Activated naive CD8-positive, alpha-beta T cell treated with anti-CD3 and anti-CD28 coated beads, Interleukin-2, amount 50 U/mL, for 24 hours (primary cell): ENCODE measurements at regions not wholly inside any gene's neighbourhood (a gene's known extent, or its start where the extent isn't known, plus 50 kb on each side); places are given as distances from the start of the nearest gene placed in this dataset.

Source experiments
- ATAC-seq: fragments of 150-1000 bp; cut with Tn5 transposase; one replicate; pipeline ENCODE4 v1.10.0; 2021
- DNase-seq: peaks from one replicate; pipeline ENCODE4 v3.0.0; 2021
- H3K27ac Mint-ChIP-seq: one replicate; pipeline ENCODE4 v1.8.0; 2021; ENCODE audit warnings: mild to moderate bottlenecking, mixed read lengths
- H3K27me3 Mint-ChIP-seq: one replicate; pipeline ENCODE4 v1.8.0; 2021; ENCODE audit warnings: mixed read lengths
- H3K36me3 Mint-ChIP-seq: one replicate; pipeline ENCODE4 v1.8.0; 2021; ENCODE audit warnings: low read depth, mixed read lengths
- H3K4me1 Mint-ChIP-seq: one replicate; pipeline ENCODE4 v1.8.0; 2021; ENCODE audit warnings: mixed read lengths
- H3K4me3 Mint-ChIP-seq: one replicate; pipeline ENCODE4 v1.8.0; 2021; ENCODE audit warnings: mild to moderate bottlenecking, moderate library complexity, mixed read lengths
- H3K9me3 Mint-ChIP-seq: one replicate; pipeline ENCODE4 v1.8.0; 2021; ENCODE audit warnings: mixed read lengths

DNA sequence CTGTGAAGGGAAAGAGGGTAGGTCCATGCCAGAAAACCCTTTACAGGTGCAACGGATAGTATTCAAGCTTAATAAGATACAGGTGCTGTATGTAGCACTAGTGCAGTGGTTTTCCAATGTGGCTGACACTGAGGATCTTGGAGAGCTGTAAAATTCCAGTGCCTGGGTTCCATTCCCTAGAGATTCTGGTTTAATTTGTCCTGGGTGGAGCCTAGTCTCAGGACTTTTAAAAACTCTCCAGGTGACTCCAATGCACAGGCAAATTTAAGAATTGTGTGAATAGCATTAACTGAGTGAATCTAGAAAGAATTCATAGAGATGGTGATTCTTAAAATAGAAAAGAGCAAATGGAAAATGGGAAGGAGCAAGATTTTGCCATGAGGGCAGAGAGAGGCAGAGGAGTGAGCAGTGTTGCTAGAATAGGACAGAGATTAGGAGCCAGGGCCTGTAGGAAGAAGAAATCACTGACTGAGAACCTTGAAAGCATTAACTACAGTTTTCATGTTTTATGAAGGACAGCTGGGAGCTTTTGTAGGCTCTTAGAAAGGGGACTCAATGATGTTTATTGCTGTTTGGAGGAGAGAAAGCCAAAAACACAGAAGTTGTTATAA, 261.8 kb downstream of the DLEU7 start:
- Mint-ChIP-seq H3K4me3 (no peak overlapping the region), H3K36me3 (no peaks in the 10 kb centered on the region), H3K27ac (no peak overlapping the region), H3K9me3 (no peaks in the 10 kb centered on the region), H3K27me3 (no peaks in the 10 kb centered on the region), H3K4me1 (peaks cover 11% of the 10 kb centered on the region)
- no peak for DNase-seq
- ATAC-seq: no peak

DNA sequence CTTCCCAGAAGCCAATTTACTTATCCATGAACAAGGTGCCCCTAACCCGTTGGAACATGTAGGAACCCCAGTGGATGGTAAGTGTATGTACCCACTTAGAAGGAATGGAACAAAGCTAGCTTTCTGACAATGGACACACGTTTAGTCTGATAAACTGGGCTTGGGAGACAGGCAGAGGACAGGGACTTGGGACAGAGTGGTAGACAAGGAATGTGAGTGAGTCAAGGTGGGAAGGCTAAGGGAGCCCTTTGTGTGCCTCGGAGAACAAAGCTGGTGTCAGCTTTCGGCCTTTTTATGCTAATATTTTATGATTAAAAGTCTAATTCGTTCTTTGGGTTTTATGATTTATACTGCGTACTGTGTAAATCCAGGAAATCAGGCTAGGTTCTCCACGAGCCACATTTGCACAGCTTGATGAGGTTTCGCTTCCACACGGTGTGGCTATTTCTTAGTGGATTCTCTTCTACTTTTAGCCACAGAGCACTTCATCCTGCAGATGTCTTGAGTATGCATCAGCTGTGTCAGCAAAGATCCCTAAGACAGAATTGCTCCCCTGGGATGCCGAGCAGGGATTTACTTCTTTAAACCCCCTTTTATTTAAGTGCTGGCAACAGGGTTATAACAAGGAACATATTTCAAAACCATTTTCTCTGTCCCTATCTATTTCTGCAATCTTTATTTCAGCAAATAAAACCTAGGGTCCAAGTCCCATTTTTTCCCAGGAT, 258.5 kb downstream of the DLEU7 start:
- ATAC-seq: no peak
- H3K27ac Mint-ChIP-seq: no peak overlapping the region
- H3K9me3 Mint-ChIP-seq: no peaks in the 10 kb centered on the region
- no peaks in the 10 kb centered on the region for H3K27me3 Mint-ChIP-seq
- H3K4me1 Mint-ChIP-seq: peaks cover 19% of the 10 kb centered on the region
- H3K4me3 Mint-ChIP-seq: no peak overlapping the region
- no peak for DNase-seq
- no peaks in the 10 kb centered on the region for H3K36me3 Mint-ChIP-seq

DNA sequence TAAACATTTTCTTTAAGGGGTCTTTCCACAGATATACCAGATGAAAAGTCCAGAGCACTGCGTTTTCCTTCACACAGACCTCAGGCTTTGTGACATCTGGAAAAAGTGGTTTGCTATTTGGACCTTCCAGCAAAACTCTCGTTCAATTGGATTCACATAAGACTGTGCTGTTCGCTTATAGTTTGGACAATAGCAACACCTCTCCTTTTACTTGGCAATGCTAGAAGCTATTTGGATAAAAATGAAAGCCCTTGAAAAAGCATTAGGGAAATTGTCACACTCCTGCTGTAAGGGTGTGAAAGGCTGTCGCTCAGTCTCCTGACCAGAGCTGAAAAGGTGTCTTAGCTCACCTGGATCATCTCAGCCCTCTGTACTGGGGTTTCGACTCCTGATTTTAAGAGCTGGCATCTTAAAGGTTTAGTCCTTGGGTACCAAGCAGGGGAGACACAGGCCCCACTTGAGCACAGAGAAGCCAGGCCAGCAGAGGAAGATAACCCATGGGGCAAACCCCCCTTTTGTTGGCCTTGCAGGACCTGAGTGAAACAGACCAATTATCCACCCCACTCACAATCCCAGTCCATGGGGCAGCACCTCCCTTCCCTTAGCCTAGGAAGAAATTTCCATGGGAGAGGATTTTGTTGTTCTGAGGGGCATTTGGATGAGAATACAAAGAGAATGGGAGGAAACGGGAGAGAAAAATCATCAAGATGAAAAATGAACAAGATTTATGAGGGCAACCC, 257.6 kb downstream of the DLEU7 start:
- Mint-ChIP-seq H3K4me3 (no peak overlapping the region), H3K4me1 (peaks cover 16% of the 10 kb centered on the region), H3K27me3 (no peaks in the 10 kb centered on the region), H3K9me3 (no peaks in the 10 kb centered on the region), H3K36me3 (no peaks in the 10 kb centered on the region), H3K27ac (no peak overlapping the region)
- DNase-seq (no peak), ATAC-seq (no peak)

DNA sequence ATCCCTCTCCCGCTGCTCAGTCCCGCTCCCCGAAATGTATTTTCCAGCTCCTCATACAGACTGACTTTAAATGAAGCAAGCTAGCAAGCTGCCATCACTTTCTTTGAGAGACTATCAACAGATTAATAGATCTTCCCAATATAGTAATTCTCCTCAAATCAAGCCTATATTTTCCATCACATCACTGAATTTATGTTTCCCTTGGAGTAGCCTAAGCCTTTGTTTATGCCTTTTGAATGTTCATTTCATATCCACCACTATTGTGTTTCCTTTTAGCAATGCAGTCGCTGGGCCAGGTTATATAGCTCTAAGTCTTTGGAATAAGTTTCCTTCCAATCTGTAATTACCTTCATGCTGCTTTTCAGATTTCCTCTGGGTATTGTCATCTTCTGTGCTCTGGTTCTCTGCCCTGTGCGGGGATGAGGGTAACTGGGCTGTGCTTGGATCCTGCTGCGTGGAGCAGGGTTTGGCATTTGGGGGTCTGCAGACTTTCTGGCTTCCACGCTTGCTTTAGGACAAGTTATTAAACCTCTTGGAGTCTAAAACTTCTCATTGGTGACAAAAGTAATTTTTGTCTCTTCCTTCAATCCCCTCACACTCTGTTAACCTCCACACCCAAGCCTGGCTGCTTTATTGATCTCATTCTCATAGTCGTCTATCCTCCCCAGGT, 256.9 kb downstream of the DLEU7 start:
- Mint-ChIP-seq H3K27ac (no peak overlapping the region), H3K9me3 (no peaks in the 10 kb centered on the region)

DNA sequence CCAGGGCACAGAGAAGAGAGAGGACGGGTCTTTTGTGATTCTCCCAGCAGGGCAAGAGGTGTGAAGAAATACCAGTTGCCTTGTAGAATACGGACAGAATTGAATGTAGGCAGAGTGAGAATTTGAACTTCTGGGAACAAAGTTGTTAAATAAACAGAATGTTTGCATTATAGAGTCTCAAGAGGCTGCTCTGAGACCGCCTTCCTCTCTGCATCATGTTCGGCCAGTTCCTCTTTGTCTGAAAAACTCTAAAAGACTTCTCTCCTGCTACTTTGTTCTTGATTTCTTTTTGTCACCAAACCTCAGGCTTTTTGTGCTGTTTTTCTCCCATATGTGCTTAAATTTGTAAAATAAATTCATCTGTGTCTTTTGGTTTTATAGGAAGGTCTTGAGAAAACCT, 256.4 kb downstream of the DLEU7 start:
- Mint-ChIP-seq H3K9me3 (no peaks in the 10 kb centered on the region), H3K36me3 (no peaks in the 10 kb centered on the region)

More for the DNA sequence above, 256.9 kb downstream of the DLEU7 start:
- Mint-ChIP-seq H3K36me3 (no peaks in the 10 kb centered on the region), H3K4me1 (peaks cover 12% of the 10 kb centered on the region), H3K4me3 (no peak overlapping the region), H3K27me3 (no peaks in the 10 kb centered on the region)
- ATAC-seq: no peak
- no peak for DNase-seq

DNA sequence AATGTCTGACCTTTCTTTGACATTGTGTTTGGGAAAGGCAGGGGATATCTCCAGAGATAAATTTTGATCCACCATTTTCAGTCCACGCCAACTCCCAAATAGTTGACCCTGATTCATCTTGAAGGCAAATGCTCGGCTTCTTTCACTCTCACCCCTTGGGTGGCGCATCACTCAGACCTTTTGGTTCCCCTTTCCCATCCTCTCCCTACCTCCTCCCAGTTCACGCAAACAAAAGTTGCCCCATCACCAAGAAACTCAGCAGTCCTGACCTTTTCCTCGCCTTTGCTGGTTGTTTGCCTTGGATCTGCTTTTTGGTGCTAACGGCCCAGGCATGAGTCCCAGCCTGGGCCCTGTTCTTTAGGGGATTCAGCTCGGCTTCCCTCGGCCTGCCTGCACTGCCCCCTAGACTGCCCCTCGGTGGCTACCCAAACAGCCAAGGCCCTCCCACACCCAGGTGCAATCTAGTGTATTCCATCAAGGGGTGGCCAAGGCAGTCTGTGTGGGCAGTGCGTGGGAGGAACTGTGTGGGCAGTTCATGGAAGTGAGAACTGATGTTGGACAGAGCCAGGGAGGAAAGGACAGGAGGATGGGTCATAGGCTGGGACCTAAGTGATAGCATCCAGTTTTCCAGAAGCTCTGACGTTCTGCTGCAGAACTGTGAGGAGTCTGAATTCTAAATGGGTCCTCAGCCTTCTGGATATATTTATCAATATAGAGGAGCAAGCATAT, 255.7 kb downstream of the DLEU7 start:
- ATAC-seq (no peak), DNase-seq (no peak)
- peaks cover 12% of the 10 kb centered on the region for H3K4me1 Mint-ChIP-seq
- H3K27me3 Mint-ChIP-seq: no peaks in the 10 kb centered on the region
- no peak overlapping the region for H3K27ac Mint-ChIP-seq
- no peaks in the 10 kb centered on the region for H3K36me3 Mint-ChIP-seq
- H3K9me3 Mint-ChIP-seq: no peaks in the 10 kb centered on the region
- no peak overlapping the region for H3K4me3 Mint-ChIP-seq

More for the DNA sequence above, 256.4 kb downstream of the DLEU7 start:
- H3K27ac Mint-ChIP-seq: no peak overlapping the region
- ATAC-seq (no peak), DNase-seq (no peak)
- no peaks in the 10 kb centered on the region for H3K27me3 Mint-ChIP-seq
- peaks cover 12% of the 10 kb centered on the region for H3K4me1 Mint-ChIP-seq
- no peak overlapping the region for H3K4me3 Mint-ChIP-seq

DNA sequence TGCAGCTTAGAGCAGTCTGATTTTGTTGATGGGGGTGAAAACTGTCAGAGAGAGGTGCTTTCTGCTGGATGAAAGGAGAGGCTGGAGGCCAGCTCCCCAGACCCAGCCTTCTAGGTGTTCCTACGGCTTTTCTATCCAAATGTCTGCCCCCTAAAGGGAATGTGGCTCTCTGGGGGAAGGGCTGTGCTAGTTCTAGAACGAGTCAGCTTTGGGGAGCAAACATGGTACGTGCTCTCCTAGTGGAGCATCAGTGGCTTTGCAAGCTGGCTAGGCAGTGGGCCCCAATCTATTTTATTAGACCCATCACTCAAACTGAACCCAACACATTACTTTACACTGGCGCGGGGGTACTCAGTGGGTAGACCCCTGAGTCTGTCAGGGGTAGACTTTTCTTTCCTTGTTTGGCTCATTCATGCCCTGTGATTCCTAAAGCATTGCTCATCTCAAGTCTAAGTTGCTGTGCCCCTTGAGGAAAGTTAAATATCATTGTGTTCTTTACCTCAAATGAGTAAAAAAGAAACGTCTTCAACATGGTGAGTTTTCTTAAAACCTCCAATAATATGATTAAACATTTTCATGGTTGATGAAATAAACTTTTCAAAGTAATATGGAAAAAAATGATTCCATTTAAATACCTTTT, 254.9 kb downstream of the DLEU7 start:
- H3K27me3 Mint-ChIP-seq: no peaks in the 10 kb centered on the region
- H3K4me3 Mint-ChIP-seq: no peak overlapping the region
- H3K4me1 Mint-ChIP-seq: peaks cover 20% of the 10 kb centered on the region
- peak; percentile 20 for ATAC-seq
- no peaks in the 10 kb centered on the region for H3K36me3 Mint-ChIP-seq
- no peaks in the 10 kb centered on the region for H3K9me3 Mint-ChIP-seq
- H3K27ac Mint-ChIP-seq: no peak overlapping the region
- no peak for DNase-seq

DNA sequence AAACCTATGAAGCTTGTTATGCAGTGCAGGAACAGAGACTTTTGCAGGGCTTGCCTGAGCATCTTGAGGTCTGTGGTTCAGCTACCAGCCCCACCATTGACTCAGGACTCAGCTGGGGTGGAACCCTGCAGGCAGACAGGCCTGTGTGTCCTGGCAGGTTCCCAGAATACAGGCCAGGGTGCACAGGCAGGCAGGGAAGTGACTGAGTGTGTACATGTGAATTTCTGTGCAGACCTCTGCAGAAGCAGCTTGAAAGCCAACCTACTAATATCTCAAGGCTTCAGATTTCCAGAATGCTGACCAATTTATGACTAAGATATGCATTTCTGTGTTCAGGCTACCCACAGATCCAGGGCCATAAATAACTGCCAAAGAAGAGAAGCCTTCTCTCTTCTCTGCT, 254.4 kb downstream of the DLEU7 start:
- no peak overlapping the region for H3K4me3 Mint-ChIP-seq
- H3K27ac Mint-ChIP-seq: no peak overlapping the region
- H3K27me3 Mint-ChIP-seq: no peaks in the 10 kb centered on the region
- ATAC-seq (peak; percentile 41), DNase-seq (no peak)
- H3K9me3 Mint-ChIP-seq: no peaks in the 10 kb centered on the region
- H3K36me3 Mint-ChIP-seq: no peaks in the 10 kb centered on the region
- peaks cover 25% of the 10 kb centered on the region for H3K4me1 Mint-ChIP-seq

DNA sequence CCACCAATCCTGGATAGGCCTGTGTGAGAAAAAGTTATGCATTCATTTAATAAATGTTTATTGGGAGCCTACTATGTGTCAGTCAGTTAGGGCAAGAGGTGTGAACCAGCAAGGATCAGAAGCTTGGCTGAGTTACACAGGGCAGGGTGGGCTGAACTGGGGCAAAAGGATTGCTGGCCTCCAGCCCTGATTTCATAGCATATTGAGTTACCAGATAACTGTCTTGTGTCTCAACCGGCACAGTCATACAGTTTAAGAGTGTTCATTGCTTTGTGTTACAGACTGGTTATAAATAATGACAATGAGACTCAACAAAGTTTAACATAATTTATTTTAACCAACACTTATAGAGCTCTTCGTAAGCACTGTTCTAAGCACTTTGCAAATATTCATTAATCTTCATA, 253.8 kb downstream of the DLEU7 start:
- no peaks in the 10 kb centered on the region for H3K27me3 Mint-ChIP-seq
- H3K9me3 Mint-ChIP-seq: no peaks in the 10 kb centered on the region
- ATAC-seq (no peak), DNase-seq (no peak)
- H3K27ac Mint-ChIP-seq: no peak overlapping the region
- H3K4me1 Mint-ChIP-seq: peaks cover 28% of the 10 kb centered on the region
- H3K36me3 Mint-ChIP-seq: no peaks in the 10 kb centered on the region
- no peak overlapping the region for H3K4me3 Mint-ChIP-seq

DNA sequence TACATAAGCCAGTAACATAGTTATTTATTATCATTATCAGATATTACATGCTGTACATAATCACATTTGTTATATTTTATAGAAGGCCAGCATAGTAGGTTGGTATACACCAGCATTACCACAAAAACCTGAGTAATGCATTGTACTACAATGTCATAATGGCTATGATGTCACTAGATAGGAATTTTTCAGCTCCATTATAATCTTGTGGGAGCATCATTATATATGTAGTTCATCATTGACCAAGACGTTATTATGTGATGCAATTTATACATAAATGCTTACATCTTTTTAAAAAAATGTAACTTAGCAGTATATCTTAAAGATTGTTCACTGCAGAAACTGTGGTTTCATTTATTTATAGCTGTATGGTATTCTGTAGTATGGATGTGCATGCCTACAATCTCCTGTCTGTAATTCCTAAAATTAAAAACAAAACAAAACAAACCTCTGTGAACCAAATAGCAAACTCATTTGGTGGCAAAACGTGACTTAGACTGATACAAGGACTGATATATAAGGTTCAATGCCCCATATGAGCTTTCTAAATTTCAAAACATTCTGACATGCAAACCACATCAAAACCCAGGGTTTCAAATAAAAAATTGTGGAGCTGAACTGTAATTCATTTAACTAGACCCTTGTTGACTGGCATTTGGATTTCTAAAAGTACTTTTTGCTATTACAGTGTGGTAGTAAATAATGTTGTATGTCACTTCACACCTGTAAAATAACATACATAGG, 250.9 kb downstream of the DLEU7 start:
- Mint-ChIP-seq H3K4me1 (peaks cover 48% of the 10 kb centered on the region), H3K27me3 (no peaks in the 10 kb centered on the region), H3K4me3 (no peak overlapping the region), H3K9me3 (no peaks in the 10 kb centered on the region), H3K27ac (no peak overlapping the region), H3K36me3 (no peaks in the 10 kb centered on the region)
- DNase-seq: no peak
- no peak for ATAC-seq

DNA sequence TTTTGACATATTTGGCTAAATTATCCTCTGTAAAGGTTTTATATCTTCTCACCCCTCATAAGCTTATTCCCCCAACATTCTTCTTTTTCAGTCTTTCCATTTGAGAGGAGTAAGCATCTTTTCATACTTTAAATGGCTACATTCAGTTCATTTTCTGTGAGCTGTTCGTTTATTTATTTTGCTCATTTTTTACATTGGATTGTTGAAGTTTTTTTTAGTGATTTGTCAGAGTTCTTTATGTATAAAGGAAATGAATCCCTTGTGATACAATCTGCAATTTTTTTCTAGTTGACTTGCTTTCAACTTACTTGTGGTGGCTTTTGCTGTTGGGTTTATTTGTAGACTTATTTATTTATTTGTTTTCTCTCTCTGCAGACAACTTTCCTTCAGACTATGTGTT, 250.3 kb downstream of the DLEU7 start:
- no peak for ATAC-seq
- Mint-ChIP-seq H3K4me1 (peaks cover 50% of the 10 kb centered on the region), H3K9me3 (no peaks in the 10 kb centered on the region), H3K27me3 (peaks cover 4% of the 10 kb centered on the region), H3K27ac (no peak overlapping the region), H3K36me3 (no peaks in the 10 kb centered on the region), H3K4me3 (no peak overlapping the region)
- no peak for DNase-seq

DNA sequence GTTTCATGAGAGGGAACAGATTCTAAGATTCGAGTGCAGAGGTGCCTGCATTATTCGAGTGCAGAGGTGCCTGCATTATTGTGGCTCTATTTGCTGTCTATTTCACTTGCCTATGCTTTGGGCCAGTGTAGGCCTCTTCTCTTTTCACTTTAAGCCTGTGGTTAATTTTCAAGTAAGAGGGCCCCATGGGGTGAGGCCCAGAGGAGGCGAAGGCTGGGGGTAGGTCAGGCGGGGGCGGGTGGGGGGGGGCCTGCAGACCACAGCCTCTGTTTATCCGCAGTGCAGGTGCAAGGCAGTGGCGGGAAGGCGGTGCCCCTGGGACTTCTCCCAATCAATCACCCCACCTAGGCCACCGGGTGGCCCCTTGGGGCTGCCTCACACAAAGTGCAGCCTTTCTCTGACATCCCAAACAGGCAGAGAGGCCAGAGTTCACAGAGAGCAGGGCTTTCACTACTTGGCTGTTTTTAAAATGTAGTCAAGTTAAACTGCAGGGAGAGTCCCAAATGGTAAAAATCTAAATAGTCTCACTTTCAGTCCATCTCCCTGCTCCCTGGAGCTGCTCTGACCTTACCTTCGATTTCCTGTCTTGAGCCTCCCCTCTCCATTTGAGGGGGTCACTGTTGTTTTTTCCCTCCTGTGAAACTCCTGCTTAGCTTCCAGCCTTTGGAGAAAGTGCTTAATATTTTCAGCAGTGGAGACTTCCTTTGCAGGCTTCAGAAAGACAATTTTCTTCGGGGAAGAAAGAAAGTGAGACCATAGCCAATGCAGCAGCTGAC, 249.0 kb downstream of the DLEU7 start:
- peak; percentile 91 for ATAC-seq
- Mint-ChIP-seq H3K4me1 (peaks cover 45% of the 10 kb centered on the region), H3K27ac (peak overlapping the region; percentile 83), H3K9me3 (no peaks in the 10 kb centered on the region), H3K4me3 (peak overlapping the region; percentile 71), H3K36me3 (no peaks in the 10 kb centered on the region), H3K27me3 (peaks cover 5% of the 10 kb centered on the region)
- peak; percentile 61 for DNase-seq

DNA sequence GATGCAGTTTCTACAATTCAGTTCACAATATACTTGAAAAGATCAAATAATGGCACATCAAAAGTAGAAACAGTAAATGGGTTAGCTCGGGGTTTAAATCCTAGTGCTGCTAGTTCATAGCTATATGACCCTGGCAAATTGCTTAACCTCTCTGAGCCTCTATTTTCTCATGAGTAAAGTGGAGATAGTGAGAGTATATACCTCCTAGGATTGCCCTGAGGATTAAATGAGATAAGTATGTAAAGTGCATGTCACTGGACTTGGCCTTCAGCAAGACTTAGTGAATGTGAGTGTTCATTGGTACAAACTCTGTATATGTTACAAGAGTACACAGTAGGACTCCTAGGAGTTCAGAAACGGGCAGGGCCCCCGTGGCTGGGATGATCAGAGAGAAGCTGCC, 248.3 kb downstream of the DLEU7 start:
- Mint-ChIP-seq H3K9me3 (no peaks in the 10 kb centered on the region), H3K27me3 (peaks cover 5% of the 10 kb centered on the region), H3K4me3 (no peak overlapping the region), H3K36me3 (no peaks in the 10 kb centered on the region), H3K4me1 (peaks cover 45% of the 10 kb centered on the region), H3K27ac (peak overlapping the region; percentile 56)
- ATAC-seq (no peak), DNase-seq (no peak)
